GM12875 (cell line): ENCODE measurements at regions not wholly inside any gene's neighbourhood (a gene's known extent, or its start where the extent isn't known, plus 50 kb on each side); places are given as distances from the start of the nearest gene placed in this dataset.

Source experiments
- H3K4me3 ChIP-seq: one replicate; pipeline ENCODE4 v1.5.1; 2011; ENCODE audit warnings: low read depth, low read length, control low read depth
- TF ChIP-seq, protein P1 (sequence below): IDR thresholded peaks from 2 replicates; pipeline ENCODE4 v1.5.1; 2011; ENCODE audit warnings: low read depth, mild to moderate bottlenecking, control low read depth, inconsistent platforms, low read length, moderate library complexity, borderline replicate concordance; ENCODE audit not compliant: insufficient read depth

DNA sequence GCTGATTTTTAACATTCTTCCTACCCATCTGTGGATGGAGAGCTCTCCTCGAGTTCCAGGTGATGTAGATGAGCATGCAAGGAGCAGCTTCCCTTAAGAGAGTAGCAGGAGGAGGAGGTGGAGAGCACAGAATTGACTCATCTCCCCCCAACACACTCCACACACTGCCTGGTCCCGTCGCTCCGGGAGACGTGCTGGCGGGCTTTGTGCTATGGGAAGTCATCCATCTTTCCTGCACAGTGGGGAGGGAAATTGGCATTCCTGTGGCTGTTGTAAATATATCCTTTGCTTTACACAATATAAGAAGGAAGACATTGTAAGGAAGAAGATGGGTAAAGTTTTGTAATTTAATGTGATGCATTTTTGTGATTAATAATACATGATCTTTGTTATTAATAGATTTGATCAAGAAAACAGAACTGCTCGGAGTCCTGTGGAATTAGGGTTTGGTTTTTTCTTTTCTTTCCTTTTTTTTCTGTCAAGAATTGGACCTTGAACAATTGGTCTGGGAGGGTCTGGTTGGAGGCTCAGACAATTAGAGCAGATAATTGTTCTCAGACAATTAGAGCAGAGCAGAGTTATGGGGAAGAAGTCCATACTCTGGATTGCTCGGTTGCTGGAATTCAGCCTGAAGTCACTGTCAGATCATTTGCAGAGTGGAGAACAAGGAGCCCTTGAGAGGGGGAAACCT, 297.8 kb downstream of the GADD45G start:
- TF ChIP-seq, protein P1, sequence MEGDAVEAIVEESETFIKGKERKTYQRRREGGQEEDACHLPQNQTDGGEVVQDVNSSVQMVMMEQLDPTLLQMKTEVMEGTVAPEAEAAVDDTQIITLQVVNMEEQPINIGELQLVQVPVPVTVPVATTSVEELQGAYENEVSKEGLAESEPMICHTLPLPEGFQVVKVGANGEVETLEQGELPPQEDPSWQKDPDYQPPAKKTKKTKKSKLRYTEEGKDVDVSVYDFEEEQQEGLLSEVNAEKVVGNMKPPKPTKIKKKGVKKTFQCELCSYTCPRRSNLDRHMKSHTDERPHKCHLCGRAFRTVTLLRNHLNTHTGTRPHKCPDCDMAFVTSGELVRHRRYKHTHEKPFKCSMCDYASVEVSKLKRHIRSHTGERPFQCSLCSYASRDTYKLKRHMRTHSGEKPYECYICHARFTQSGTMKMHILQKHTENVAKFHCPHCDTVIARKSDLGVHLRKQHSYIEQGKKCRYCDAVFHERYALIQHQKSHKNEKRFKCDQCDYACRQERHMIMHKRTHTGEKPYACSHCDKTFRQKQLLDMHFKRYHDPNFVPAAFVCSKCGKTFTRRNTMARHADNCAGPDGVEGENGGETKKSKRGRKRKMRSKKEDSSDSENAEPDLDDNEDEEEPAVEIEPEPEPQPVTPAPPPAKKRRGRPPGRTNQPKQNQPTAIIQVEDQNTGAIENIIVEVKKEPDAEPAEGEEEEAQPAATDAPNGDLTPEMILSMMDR: no peak
- H3K4me3 ChIP-seq: no peak overlapping the region

DNA sequence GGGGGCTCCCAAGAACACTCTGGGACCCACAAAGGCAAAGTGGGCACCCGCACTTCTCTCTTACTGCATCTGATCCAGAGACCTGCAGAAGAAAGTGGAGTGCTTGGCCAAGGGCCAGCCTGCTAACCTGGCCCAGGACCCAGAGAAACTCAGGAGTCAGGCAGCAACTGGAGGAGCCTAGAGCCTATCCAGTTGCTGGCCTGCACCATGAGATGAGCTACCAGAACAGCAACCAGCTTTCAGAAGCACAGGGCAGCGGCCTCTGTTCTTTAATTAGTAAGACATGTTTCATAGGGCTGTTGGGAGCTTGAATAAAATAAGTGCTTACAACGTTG, 298.3 kb downstream of the GADD45G start:
- no peak overlapping the region for H3K4me3 ChIP-seq
- TF ChIP-seq, protein P1: no peak

DNA sequence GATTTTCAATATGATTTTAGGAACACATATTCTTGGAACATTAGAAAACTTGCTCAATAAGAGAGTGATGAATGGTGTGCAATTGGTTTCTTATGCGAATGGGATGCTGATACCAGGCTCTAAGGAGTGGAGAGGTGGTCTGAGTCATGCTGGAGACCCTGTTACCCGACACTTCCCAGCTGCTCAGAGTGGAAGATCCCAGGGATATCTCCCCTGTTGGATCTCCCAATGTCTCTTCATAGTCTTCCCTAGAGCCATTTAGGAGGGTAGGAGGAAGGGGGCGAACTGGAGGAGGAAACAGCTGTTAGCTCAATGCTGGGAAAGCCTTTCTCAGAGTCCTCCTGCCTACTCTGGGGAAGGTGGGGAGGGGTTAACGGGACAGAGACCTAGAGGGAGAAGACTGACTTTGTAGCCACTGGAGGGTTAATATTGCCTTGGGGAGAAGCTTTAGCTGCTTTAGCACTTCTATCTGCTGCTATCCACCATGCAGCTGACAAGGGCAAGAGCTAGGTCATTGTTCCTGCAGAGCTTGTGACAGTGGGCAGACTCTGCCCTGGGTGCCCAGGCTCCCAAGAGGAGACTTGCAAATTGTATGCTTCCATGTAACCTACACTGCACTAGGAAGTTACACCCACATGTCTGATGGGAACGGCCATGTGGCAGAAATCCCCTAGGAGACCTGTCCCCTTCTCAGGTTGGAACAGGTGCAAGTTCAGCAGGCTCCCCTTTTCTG, 301.0 kb downstream of the GADD45G start:
- TF ChIP-seq, protein P1: no peak
- H3K4me3 ChIP-seq: no peak overlapping the region

DNA sequence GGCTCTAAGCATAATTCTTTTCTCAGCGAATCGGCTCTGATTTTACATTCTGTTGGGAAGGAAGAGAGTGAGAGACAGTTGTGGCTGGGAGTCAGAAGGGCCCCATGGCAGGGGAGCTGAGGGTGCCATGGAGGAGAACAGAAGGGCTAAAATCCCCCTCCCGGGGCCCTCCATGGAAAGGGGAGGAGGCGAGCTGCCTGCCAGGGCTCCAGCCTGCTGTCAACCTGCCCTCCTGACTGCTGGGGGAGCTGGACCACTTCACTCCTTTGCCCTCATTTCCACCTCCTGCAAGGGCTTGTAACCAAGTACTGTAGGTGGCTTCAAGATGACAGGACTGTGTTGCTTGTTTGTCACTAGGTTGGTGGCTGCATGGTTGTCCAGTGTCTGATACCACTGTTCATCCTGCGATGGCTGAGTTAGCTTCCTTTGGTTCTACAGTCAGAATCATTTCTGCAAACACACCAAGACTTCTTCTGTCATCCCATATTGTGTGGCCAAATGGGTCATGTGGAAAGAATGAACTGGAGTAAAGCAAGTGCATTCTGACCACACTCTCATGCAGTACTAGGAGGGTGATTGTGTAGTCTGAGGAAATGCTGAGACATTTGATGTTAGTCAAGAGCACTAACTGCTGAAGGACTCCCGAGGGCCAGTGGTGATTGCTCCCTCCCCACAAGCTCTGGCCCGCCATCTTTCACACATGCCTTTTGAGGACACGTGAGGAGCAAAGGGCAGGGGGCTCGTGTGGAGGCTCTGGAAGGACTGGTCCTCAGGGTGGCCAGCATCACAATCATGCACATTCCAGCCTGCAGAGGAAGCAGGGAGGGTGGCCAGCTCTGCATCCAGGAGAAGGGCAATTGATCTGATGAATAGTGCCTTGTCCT, 307.2 kb downstream of the GADD45G start:
- TF ChIP-seq, protein P1: no peak
- no peak overlapping the region for H3K4me3 ChIP-seq

DNA sequence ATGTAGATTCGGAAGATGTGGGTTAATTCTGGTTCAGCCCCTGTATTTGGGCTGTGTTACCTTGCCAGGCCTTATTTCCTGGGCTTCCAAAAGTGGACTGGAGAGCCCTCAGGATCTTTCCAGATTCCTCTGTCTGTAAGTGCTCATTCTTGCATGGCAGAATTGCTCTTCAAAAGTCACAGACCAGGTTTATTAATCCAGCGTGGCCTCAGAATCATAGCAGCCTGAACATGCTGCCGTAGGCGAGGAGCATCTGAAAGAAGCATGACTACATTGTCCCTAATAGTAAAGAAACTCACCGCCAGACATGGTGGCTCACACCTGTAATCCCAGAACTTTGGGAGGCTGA, 307.8 kb downstream of the GADD45G start:
- TF ChIP-seq, protein P1: no peak
- H3K4me3 ChIP-seq: no peak overlapping the region

DNA sequence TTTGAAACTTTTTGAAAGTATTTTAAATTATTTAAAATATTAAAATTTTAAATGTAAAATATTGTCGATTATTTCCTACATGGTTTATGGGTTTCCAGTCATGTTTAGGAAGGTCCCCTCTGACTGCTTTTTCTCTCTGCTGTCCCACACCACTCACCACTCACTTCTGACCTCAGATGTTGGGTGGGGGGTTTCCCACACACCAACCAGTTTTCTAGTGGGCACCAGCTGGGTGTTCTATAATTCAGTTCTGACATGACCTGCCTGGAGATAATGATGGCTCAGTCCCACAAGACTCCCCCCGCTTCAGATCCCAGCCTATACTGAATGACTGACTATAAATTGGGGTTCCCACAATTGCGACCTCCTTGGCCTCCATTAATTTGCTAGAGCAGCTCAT, 310.4 kb downstream of the GADD45G start:
- no peak overlapping the region for H3K4me3 ChIP-seq
- TF ChIP-seq, protein P1: no peak
